ENCODE measurements at regions not wholly inside any gene's neighbourhood (a gene's known extent, or its start where the extent isn't known, plus 50 kb on each side); places are given as distances from the start of the nearest gene placed in this dataset.

DNA sequence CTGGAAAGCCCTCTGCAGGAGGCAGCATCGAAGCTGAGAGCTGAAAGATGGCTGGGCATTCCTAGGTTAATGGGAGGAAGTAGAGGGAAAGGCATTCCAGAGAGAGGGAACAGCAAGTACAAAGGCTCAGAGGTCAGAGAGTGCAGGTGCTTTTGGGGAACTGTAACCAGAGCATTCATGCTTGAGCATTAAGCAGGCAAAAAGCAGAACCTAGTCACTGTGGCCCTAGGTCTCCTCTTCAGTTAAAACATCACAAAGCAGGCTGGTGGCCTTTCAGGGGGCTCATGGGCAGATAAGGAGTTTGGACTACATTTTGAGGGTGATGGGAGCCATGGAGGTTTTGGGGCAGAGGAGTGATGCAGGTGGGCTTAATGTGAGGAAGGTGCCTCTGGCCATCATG, 169.2 kb upstream of the MYL2 start:
- TF ChIP-seq, protein P1, sequence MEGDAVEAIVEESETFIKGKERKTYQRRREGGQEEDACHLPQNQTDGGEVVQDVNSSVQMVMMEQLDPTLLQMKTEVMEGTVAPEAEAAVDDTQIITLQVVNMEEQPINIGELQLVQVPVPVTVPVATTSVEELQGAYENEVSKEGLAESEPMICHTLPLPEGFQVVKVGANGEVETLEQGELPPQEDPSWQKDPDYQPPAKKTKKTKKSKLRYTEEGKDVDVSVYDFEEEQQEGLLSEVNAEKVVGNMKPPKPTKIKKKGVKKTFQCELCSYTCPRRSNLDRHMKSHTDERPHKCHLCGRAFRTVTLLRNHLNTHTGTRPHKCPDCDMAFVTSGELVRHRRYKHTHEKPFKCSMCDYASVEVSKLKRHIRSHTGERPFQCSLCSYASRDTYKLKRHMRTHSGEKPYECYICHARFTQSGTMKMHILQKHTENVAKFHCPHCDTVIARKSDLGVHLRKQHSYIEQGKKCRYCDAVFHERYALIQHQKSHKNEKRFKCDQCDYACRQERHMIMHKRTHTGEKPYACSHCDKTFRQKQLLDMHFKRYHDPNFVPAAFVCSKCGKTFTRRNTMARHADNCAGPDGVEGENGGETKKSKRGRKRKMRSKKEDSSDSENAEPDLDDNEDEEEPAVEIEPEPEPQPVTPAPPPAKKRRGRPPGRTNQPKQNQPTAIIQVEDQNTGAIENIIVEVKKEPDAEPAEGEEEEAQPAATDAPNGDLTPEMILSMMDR (conservative IDR thresholded peaks at IDR 0.05; ENCODE audit: low read depth in 2 of 2): no peak
- TF ChIP-seq POLR2AphosphoS5 (IDR thresholded peaks at IDR 0.05; ENCODE audit: low read depth) (no peak), CREB1 (CRISPR knock-in tag; IDR thresholded peaks at IDR 0.05; ENCODE audit: low read depth) (no peak), ZNF114 (CRISPR knock-in tag; IDR thresholded peaks at IDR 0.05) (no peak)
